OCI-LY1 (cell line): ENCODE measurements at regions not wholly inside any gene's neighbourhood (a gene's known extent, or its start where the extent isn't known, plus 50 kb on each side); places are given as distances from the start of the nearest gene placed in this dataset.
"Not testable (repeated sequence)": the region's sequence is repeated elsewhere in the genome, so short reads cannot be mapped to it uniquely, and the experiment has no call there.

Experiments
- CTCF ChIP-seq: fragments of 200-600 bp; sonication (generic), shearing (Covaris generic); IDR thresholded peaks from 2 replicates; pipeline ENCODE4 v1.5.1; 2017; ENCODE audit warnings: mild to moderate bottlenecking, antibody characterized with exemption, low read length, moderate library complexity, mixed read lengths
- EZH2 ChIP-seq: fragments of 200-600 bp; sonication (generic), shearing (Covaris generic); IDR thresholded peaks from 2 replicates; pipeline ENCODE4 v1.8.0; 2017; ENCODE audit warnings: borderline replicate concordance, mixed run types, mild to moderate bottlenecking, antibody characterized with exemption, low read length, moderate library complexity, mixed read lengths

DNA sequence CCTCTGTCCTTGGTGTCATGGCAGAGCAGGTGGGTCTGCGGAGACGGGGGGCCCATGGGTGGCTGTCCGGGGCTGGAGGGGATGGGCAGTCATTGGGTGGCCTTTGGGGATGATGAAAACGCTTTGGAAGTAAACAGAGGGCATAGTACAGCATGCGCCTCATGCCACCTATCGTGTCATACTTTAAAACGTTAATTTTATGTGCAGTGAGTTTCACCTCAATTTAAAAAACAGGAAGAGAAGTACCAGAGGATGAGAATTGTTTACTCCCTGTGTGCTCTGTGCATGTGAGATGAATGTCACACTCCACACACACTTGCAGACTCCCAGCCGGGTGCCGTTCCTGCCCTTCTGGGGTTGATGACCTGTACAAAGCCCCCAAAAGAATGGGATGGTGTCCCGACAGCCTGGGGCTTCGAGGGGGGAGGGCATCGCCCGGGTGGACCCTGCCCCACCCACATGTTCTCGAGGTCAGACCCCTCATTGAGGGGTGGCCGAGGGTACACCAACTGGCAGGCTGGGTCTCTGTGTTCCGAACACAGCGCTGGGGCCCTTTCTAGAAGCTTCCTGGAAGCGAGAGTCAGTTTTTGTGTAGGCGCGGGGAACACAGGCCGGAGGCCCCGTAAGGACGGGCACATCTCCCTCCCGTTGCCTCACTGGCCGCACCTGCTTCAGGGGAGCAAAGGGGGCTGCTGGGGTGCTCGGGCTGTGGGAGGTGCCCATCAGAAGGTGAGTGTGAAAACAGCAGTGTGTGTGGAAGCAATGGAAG is 153.2 kb downstream of the LAT start:
- not testable (repeated sequence) for TF ChIP-seq CTCF, EZH2
